T-cell (primary cell): ENCODE measurements at regions not wholly inside any gene's neighbourhood (a gene's known extent, or its start where the extent isn't known, plus 50 kb on each side); places are given as distances from the start of the nearest gene placed in this dataset.

Source experiments
- ATAC-seq, 4 experiments: fragments of 200-7000 bp in 3 of 4; fragments of 150-1000 bp in 1 of 4; cut with Tn5 transposase; replicated peaks in 1 of 4; 1 replicate in 3 of 4; 2 replicates in 1 of 4; pipeline ENCODE4 v1.10.0; 2021; ENCODE audit warnings: moderate library complexity in 3 of 4, mild to moderate bottlenecking in 2 of 4, moderate number of reproducible peaks in 1 of 4
- CTCF ChIA-PET, 2 donors: fragments of 300-600 bp; sonication (Branson Sonifier 250); formaldehyde crosslinking; loops; one replicate each; lab custom pipeline; 2022; ENCODE audit warnings: antibody characterized with exemption in 2 of 2; lab: Charles Lee
- POLR2A ChIA-PET, 2 donors: fragments of 300-600 bp; sonication (Branson Sonifier 250); formaldehyde crosslinking; loops; one replicate each; lab custom pipeline; 2022; ENCODE audit warnings: antibody characterized with exemption in 2 of 2; lab: Charles Lee
- DNase-seq, 35 experiments: peaks; one replicate each; pipeline versions ENCODE4 v3.0.0 to v3.0.0-alpha.2; 2013 to 2023
- H3K27ac ChIP-seq: one replicate; pipeline ENCODE4 v1.5.1; 2013; ENCODE audit warnings: low read length
- H3K27me3 ChIP-seq, 2 experiments: replicated peaks in 1 of 2; 1 replicate in 1 of 2; 2 replicates in 1 of 2; pipeline versions ENCODE4 v1.6.1 to v1.7.0; 2013; ENCODE audit warnings: low read length in 1 of 2, mixed read lengths in 1 of 2; ENCODE audit not compliant: control insufficient read depth in 2 of 2, insufficient read depth in 2 of 2; ENCODE audit errors: extremely low read depth in 1 of 2
- H3K36me3 ChIP-seq, 2 donors: 1 replicate in 1 of 2; 2 replicates in 1 of 2; pipeline versions ENCODE4 v1.6.1 to v1.7.0; 2013; ENCODE audit warnings: low read length in 1 of 2; ENCODE audit not compliant: control insufficient read depth in 2 of 2, insufficient read depth in 1 of 2; ENCODE audit errors: extremely low read depth in 1 of 2
- H3K4me1 ChIP-seq, 2 experiments: 1 replicate in 1 of 2; 2 replicates in 1 of 2; pipeline versions ENCODE4 v1.6.1 to v1.7.0; 2013; ENCODE audit warnings: low read length in 2 of 2, mixed read lengths in 1 of 2; ENCODE audit not compliant: insufficient read depth in 2 of 2, control insufficient read depth in 1 of 2; ENCODE audit errors: extremely low read depth in 1 of 2
- H3K4me3 ChIP-seq, 2 donors: 1 replicate in 1 of 2; 2 replicates in 1 of 2; pipeline versions ENCODE4 v1.5.1 to v1.7.0; 2013; ENCODE audit warnings: mild to moderate bottlenecking in 2 of 2, low read length in 1 of 2, moderate library complexity in 1 of 2; ENCODE audit not compliant: control insufficient read depth in 1 of 2; ENCODE audit errors: extremely low read depth in 1 of 2
- H3K9me3 ChIP-seq: 2 replicates; pipeline ENCODE4 v1.7.0; 2013
- H3K27ac Mint-ChIP-seq, 2 donors: one replicate each; pipeline ENCODE4 v1.8.0; 2020 to 2021; ENCODE audit warnings: mild to moderate bottlenecking in 2 of 2, mixed read lengths in 2 of 2
- H3K27me3 Mint-ChIP-seq, 2 donors: one replicate each; pipeline ENCODE4 v1.8.0; 2021 to 2022; ENCODE audit warnings: mixed read lengths in 2 of 2
- H3K36me3 Mint-ChIP-seq: one replicate; pipeline ENCODE4 v1.8.0; 2021; ENCODE audit warnings: mixed read lengths
- H3K4me1 Mint-ChIP-seq, 3 donors: one replicate each; pipeline ENCODE4 v1.8.0; 2020 to 2022; ENCODE audit warnings: mixed read lengths in 3 of 3, mild to moderate bottlenecking in 1 of 3
- H3K4me3 Mint-ChIP-seq, 3 donors: one replicate each; pipeline ENCODE4 v1.8.0; 2020 to 2022; ENCODE audit warnings: mild to moderate bottlenecking in 3 of 3, mixed read lengths in 3 of 3, moderate library complexity in 3 of 3
- H3K9me3 Mint-ChIP-seq, 3 donors: one replicate each; pipeline ENCODE4 v1.8.0; 2020 to 2022; ENCODE audit warnings: mixed read lengths in 3 of 3
- WGBS: methylation state at CpG from one replicate; pipeline ENCODE4 v1.1.5; 2013; ENCODE audit warnings: missing lambda C conversion rate; ENCODE audit not compliant: insufficient coverage; 5-methylcytosine and 5-hydroxymethylcytosine counted together

GRCh38 chr21:28798798-28799197 lies 193.9 kb downstream of the LTN1 start:
- Mint-ChIP-seq H3K4me3 (no peak overlapping the region), H3K36me3 (peaks cover 26% of the 10 kb centered on the region), H3K4me1 (peaks cover 0 to 3% (median 3%) of the 10 kb centered on the region in 3 donors), H3K9me3 (no peaks in the 10 kb centered on the region), H3K27me3 (no peaks in the 10 kb centered on the region), H3K27ac (no peak overlapping the region)
- Histone ChIP-seq H3K36me3 (peaks cover 0 to 5% of the 10 kb centered on the region in 2 donors), H3K27ac (no peak overlapping the region), H3K27me3 (no peaks in the 10 kb centered on the region), H3K9me3 (no peaks in the 10 kb centered on the region), H3K4me3 (no peak overlapping the region), H3K4me1 (no peaks in the 10 kb centered on the region)
- 60% methylated on average over 1 of the region's 1 CpG for WGBS
- CTCF ChIA-PET: interaction anchor here in 1 of 2 donors (0.6 kb wide), 1 partner anchor 13 kb away, joined by 5 read pairs; no protein-coding TSS in a partner anchor
- POLR2A ChIA-PET: no interaction called here
- ATAC-seq: no peak
- DNase-seq: no peak

- no peaks in the 10 kb centered on the region for H3K27me3 ChIP-seq
- CTCF ChIA-PET: no interaction called here
- DNase-seq: no peak
- H3K4me1 ChIP-seq: no peaks in the 10 kb centered on the region
- peaks cover 0 to 5% of the 10 kb centered on the region in 2 donors for H3K36me3 ChIP-seq
- H3K9me3 ChIP-seq: no peaks in the 10 kb centered on the region
- no peak overlapping the region for H3K4me3 ChIP-seq
- POLR2A ChIA-PET: no interaction called here
- no peak overlapping the region for H3K27ac ChIP-seq
- WGBS: no CpG with 5 or more reads among the region's 1 CpG
- Mint-ChIP-seq H3K4me3 (no peak overlapping the region), H3K4me1 (peaks cover 0 to 8% (median 3%) of the 10 kb centered on the region in 3 donors), H3K9me3 (no peaks in the 10 kb centered on the region), H3K27ac (no peak overlapping the region), H3K27me3 (no peaks in the 10 kb centered on the region), H3K36me3 (peaks cover 27% of the 10 kb centered on the region)
- no peak for ATAC-seq
Observed at GRCh38 chr21:28795251-28795650, 197.4 kb downstream of the LTN1 start.

GRCh38 chr21:28794371-28794851 lies 198.3 kb downstream of the LTN1 start:
- WGBS: 78% methylated on average over 2 of the region's 2 CpGs
- DNase-seq (no peak), ATAC-seq (no peak)
- no peak overlapping the region for H3K27ac ChIP-seq
- Mint-ChIP-seq H3K27ac (no peak overlapping the region), H3K4me3 (no peak overlapping the region), H3K4me1 (peaks cover 0 to 8% (median 3%) of the 10 kb centered on the region in 3 donors), H3K36me3 (peaks cover 20% of the 10 kb centered on the region), H3K27me3 (no peaks in the 10 kb centered on the region), H3K9me3 (no peaks in the 10 kb centered on the region)
- no peaks in the 10 kb centered on the region for H3K9me3 ChIP-seq
- ChIA-PET CTCF (no interaction called here), POLR2A (no interaction called here)
- peaks cover 0 to 5% of the 10 kb centered on the region in 2 donors for H3K36me3 ChIP-seq
- no peak overlapping the region for H3K4me3 ChIP-seq
- H3K27me3 ChIP-seq: no peaks in the 10 kb centered on the region
- H3K4me1 ChIP-seq: no peaks in the 10 kb centered on the region

GRCh38 chr21:28793043-28793442 lies 199.6 kb downstream of the LTN1 start:
- H3K4me1 Mint-ChIP-seq: peaks cover 0 to 8% (median 3%) of the 10 kb centered on the region in 3 donors
- no peak overlapping the region for H3K4me3 ChIP-seq
- peaks cover 16% of the 10 kb centered on the region for H3K36me3 Mint-ChIP-seq
- no peak overlapping the region for H3K27ac Mint-ChIP-seq
- H3K27me3 ChIP-seq: no peaks in the 10 kb centered on the region
- H3K36me3 ChIP-seq: no peaks in the 10 kb centered on the region
- no CpG with 5 or more reads among the region's 2 CpGs for WGBS
- ChIA-PET CTCF (no interaction called here), POLR2A (no interaction called here)
- ATAC-seq: no peak
- no peaks in the 10 kb centered on the region for H3K27me3 Mint-ChIP-seq
- H3K9me3 Mint-ChIP-seq: no peaks in the 10 kb centered on the region
- no peak overlapping the region for H3K27ac ChIP-seq
- no peaks in the 10 kb centered on the region for H3K9me3 ChIP-seq
- peak in 1 of 35 experiments; percentile 21 for DNase-seq
- H3K4me1 ChIP-seq: no peaks in the 10 kb centered on the region
- no peak overlapping the region for H3K4me3 Mint-ChIP-seq

GRCh38 chr21:28791595-28792282 lies 200.9 kb downstream of the LTN1 start:
- no peaks in the 10 kb centered on the region for H3K9me3 Mint-ChIP-seq
- DNase-seq (no peak), ATAC-seq (no peak)
- Histone ChIP-seq H3K27me3 (no peaks in the 10 kb centered on the region), H3K9me3 (no peaks in the 10 kb centered on the region), H3K4me3 (no peak overlapping the region), H3K36me3 (no peaks in the 10 kb centered on the region), H3K27ac (no peak overlapping the region), H3K4me1 (no peaks in the 10 kb centered on the region)
- 20% methylated on average over 1 of the region's 4 CpGs for WGBS
- CTCF ChIA-PET: no interaction called here
- no peak overlapping the region for H3K27ac Mint-ChIP-seq
- peaks cover 14% of the 10 kb centered on the region for H3K36me3 Mint-ChIP-seq
- H3K4me3 Mint-ChIP-seq: no peak overlapping the region
- POLR2A ChIA-PET: no interaction called here
- peaks cover 0 to 8% (median 3%) of the 10 kb centered on the region in 3 donors for H3K4me1 Mint-ChIP-seq
- H3K27me3 Mint-ChIP-seq: no peaks in the 10 kb centered on the region

- no peaks in the 10 kb centered on the region for H3K27me3 ChIP-seq
- Mint-ChIP-seq H3K4me3 (no peak overlapping the region), H3K36me3 (peaks cover 20% of the 10 kb centered on the region), H3K27me3 (no peaks in the 10 kb centered on the region), H3K4me1 (peaks cover 0 to 16% (median 3%) of the 10 kb centered on the region in 3 donors), H3K9me3 (peaks cover 0 to 5% (median 3%) of the 10 kb centered on the region in 3 donors), H3K27ac (no peak overlapping the region)
- WGBS: 80% methylated on average over 1 of the region's 3 CpGs
- no peak overlapping the region for H3K4me3 ChIP-seq
- DNase-seq (no peak), ATAC-seq (no peak)
- ChIA-PET CTCF (interaction anchor here in 1 of 2 donors (0.7 kb wide), 1 partner anchor 1183 kb away, joined by 3 read pairs; no protein-coding TSS in a partner anchor), POLR2A (no interaction called here)
- H3K27ac ChIP-seq: no peak overlapping the region
- H3K9me3 ChIP-seq: no peaks in the 10 kb centered on the region
- no peaks in the 10 kb centered on the region for H3K4me1 ChIP-seq
- H3K36me3 ChIP-seq: no peaks in the 10 kb centered on the region
Observed at GRCh38 chr21:28790335-28790734, 202.3 kb downstream of the LTN1 start.
